ENCODE measurements at regions not wholly inside any gene's neighbourhood (a gene's known extent, or its start where the extent isn't known, plus 50 kb on each side); places are given as distances from the start of the nearest gene placed in this dataset.

DNA sequence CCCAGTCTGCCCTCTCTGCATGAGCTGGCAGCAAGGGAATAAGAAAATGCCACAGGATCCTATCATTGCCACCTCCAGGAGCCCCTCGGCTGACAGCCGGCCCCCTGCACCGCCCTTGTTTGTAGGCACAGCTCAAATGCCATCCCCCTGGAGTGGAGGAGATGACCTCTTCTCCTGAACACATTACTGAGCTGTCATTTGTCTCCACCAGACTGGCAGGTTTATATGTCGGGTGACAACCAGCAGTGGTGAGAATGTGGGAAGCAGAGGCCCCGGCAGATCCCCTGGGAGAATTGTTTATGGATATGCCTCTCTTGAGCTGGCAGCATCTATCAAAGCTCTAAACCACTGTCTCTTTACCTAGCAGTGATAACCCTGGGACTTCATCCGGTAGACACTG lies 135.4 kb upstream of the FMN2 start:
- Histone ChIP-seq H3K27me3 (ENCODE audit: low read depth, low read length) (0 out of 2 replicates have a peak, but pooled peaks cover 4% of the 10 kb centered on the region), H3K4me1 (ENCODE audit: low read length) (no peaks in the 10 kb centered on the region), H4K20me1 (ENCODE audit: insufficient read depth, low read length) (no peaks in the 10 kb centered on the region), H3K79me2 (ENCODE audit: low read length) (no peaks in the 10 kb centered on the region), H3K9me3 (ENCODE audit: insufficient read depth, low read length) (no peaks in the 10 kb centered on the region), H3K27ac (ENCODE audit: low read length) (no peak overlapping the region), H3K4me3 (ENCODE audit: low read length) (no peak overlapping the region), H3K9ac (ENCODE audit: low read length) (no peak overlapping the region), H2AFZ (ENCODE audit: low read depth, low read length) (no peak overlapping the region), H3K36me3 (replicated peaks; ENCODE audit: low read depth, low read length) (no peaks in the 10 kb centered on the region), H3K4me2 (ENCODE audit: low read length) (no peak overlapping the region)
- no peak for TF ChIP-seq EZH2phosphoT487 (IDR thresholded peaks at IDR 0.05; ENCODE audit: low read depth)
- TF ChIP-seq, protein P1, sequence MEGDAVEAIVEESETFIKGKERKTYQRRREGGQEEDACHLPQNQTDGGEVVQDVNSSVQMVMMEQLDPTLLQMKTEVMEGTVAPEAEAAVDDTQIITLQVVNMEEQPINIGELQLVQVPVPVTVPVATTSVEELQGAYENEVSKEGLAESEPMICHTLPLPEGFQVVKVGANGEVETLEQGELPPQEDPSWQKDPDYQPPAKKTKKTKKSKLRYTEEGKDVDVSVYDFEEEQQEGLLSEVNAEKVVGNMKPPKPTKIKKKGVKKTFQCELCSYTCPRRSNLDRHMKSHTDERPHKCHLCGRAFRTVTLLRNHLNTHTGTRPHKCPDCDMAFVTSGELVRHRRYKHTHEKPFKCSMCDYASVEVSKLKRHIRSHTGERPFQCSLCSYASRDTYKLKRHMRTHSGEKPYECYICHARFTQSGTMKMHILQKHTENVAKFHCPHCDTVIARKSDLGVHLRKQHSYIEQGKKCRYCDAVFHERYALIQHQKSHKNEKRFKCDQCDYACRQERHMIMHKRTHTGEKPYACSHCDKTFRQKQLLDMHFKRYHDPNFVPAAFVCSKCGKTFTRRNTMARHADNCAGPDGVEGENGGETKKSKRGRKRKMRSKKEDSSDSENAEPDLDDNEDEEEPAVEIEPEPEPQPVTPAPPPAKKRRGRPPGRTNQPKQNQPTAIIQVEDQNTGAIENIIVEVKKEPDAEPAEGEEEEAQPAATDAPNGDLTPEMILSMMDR (IDR thresholded peaks at IDR 0.05; ENCODE audit: low read depth, low read length): no peak

DNA sequence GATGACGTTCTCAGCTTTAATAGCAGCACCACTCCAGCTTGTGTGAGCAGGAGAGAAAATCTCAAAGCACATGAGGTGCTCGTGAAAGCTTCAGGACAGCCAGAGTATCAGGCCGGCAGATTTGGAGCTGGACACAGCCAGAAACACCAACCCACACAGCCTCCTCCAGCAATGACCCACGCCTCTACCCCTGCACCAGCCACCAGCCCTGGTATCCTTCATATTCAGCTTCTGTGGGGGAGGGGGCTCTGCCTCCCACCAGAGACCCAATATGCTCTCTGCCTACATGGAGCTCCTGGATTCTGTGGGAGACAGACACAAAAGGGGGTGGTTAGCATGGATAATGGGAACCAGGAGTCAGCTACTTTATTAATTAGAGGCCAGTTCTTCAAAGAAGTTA lies 133.6 kb upstream of the FMN2 start:
- Histone ChIP-seq H4K20me1 (ENCODE audit: insufficient read depth, low read length) (no peaks in the 10 kb centered on the region), H3K79me2 (ENCODE audit: low read length) (no peaks in the 10 kb centered on the region), H3K9ac (ENCODE audit: low read length) (no peak overlapping the region), H3K9me3 (ENCODE audit: insufficient read depth, low read length) (no peaks in the 10 kb centered on the region), H3K27me3 (ENCODE audit: low read depth, low read length) (0 out of 2 replicates have a peak, but pooled peaks cover 4% of the 10 kb centered on the region), H3K36me3 (replicated peaks; ENCODE audit: low read depth, low read length) (no peaks in the 10 kb centered on the region), H3K4me1 (ENCODE audit: low read length) (no peaks in the 10 kb centered on the region), H3K4me3 (ENCODE audit: low read length) (no peak overlapping the region), H2AFZ (ENCODE audit: low read depth, low read length) (no peak overlapping the region), H3K4me2 (ENCODE audit: low read length) (no peak overlapping the region), H3K27ac (ENCODE audit: low read length) (no peak overlapping the region)
- no peak for TF ChIP-seq EZH2phosphoT487 (IDR thresholded peaks at IDR 0.05; ENCODE audit: low read depth)
- TF ChIP-seq, protein P1 (IDR thresholded peaks at IDR 0.05; ENCODE audit: low read depth, low read length): no peak

DNA sequence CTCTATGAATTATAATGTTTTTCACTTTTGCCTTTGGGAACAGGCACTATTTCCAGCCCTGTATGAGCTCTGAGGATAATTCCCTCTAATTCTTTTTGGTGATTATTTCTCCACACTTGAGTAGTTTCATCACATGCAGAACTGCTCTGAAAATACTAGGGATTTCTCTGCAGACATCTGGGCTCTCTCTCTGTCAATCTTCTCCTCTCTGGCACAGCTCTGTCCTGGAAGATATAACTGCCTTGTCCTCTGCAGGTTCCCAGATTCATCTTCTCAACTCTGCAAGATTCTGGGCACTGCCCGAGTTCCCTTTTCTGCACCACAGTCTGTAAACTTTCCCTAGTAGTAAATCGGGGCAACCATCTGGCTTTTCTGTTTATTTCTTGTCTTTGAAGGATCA lies 131.3 kb upstream of the FMN2 start:
- Histone ChIP-seq H3K36me3 (replicated peaks; ENCODE audit: low read depth, low read length) (no peaks in the 10 kb centered on the region), H3K4me3 (ENCODE audit: low read length) (no peak overlapping the region), H3K4me1 (ENCODE audit: low read length) (no peaks in the 10 kb centered on the region), H3K4me2 (ENCODE audit: low read length) (no peak overlapping the region), H3K27ac (ENCODE audit: low read length) (no peak overlapping the region), H3K27me3 (ENCODE audit: low read depth, low read length) (0 out of 2 replicates have a peak, but pooled peaks cover 4% of the 10 kb centered on the region), H3K9me3 (ENCODE audit: insufficient read depth, low read length) (no peaks in the 10 kb centered on the region), H3K79me2 (ENCODE audit: low read length) (no peaks in the 10 kb centered on the region), H2AFZ (ENCODE audit: low read depth, low read length) (no peak overlapping the region), H4K20me1 (ENCODE audit: insufficient read depth, low read length) (no peaks in the 10 kb centered on the region), H3K9ac (ENCODE audit: low read length) (no peak overlapping the region)
- no peak for TF ChIP-seq EZH2phosphoT487 (IDR thresholded peaks at IDR 0.05; ENCODE audit: low read depth)
- TF ChIP-seq, protein P1 (IDR thresholded peaks at IDR 0.05; ENCODE audit: low read depth, low read length): no peak

DNA sequence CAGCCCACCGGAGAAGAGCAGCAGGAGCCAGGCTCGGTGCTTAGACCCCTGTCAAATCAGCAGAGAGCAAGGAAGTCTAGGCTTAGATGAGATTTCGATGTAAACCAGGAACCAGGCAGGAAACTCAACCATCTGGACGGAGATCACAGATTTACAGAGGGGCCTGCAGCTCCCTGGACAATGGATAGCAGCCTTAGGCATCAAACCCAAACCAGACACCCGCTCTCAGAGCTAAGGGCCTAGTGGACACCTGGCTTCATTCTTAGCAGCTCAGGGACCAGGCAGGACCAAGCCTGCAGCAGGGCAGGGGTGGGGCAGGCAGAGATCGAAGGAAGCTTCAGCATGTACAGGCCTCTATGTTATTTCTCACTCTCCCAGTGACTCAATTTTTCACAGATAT lies 127.8 kb upstream of the FMN2 start:
- no peak overlapping the region for H2AFZ ChIP-seq (ENCODE audit: low read depth, low read length)
- no peak for TF ChIP-seq EZH2phosphoT487 (IDR thresholded peaks at IDR 0.05; ENCODE audit: low read depth)
- TF ChIP-seq, protein P1 (IDR thresholded peaks at IDR 0.05; ENCODE audit: low read depth, low read length): no peak

More for the DNA sequence above, 127.8 kb upstream of the FMN2 start:
- no peak overlapping the region for H3K4me3 ChIP-seq (ENCODE audit: low read length)
- no peaks in the 10 kb centered on the region for H3K79me2 ChIP-seq (ENCODE audit: low read length)
- H3K27me3 ChIP-seq (ENCODE audit: low read depth, low read length): 0 out of 2 replicates have a peak, but pooled peaks cover 4% of the 10 kb centered on the region
- H3K9me3 ChIP-seq (ENCODE audit: insufficient read depth, low read length): no peaks in the 10 kb centered on the region
- no peak overlapping the region for H3K9ac ChIP-seq (ENCODE audit: low read length)
- H3K27ac ChIP-seq (ENCODE audit: low read length): no peak overlapping the region
- no peaks in the 10 kb centered on the region for H3K4me1 ChIP-seq (ENCODE audit: low read length)
- H4K20me1 ChIP-seq (ENCODE audit: insufficient read depth, low read length): no peaks in the 10 kb centered on the region
- no peaks in the 10 kb centered on the region for H3K36me3 ChIP-seq (replicated peaks; ENCODE audit: low read depth, low read length)
- no peak overlapping the region for H3K4me2 ChIP-seq (ENCODE audit: low read length)
